OCI-LY1 (cell line): ENCODE measurements at regions not wholly inside any gene's neighbourhood (a gene's known extent, or its start where the extent isn't known, plus 50 kb on each side); places are given as distances from the start of the nearest gene placed in this dataset.

Experiments used
- H2AFZ ChIP-seq: fragments of 200-600 bp; sonication (generic), shearing (Covaris generic); 2 replicates; pipeline ENCODE4 v1.6.0; 2014; ENCODE audit warnings: antibody characterized with exemption, mild to moderate bottlenecking, low read length
- H3F3A ChIP-seq: fragments of 200-600 bp; sonication (generic), shearing (Covaris generic); 2 replicates; pipeline ENCODE4 v1.6.0; 2014; ENCODE audit warnings: mild to moderate bottlenecking, antibody characterized with exemption, low read length, moderate library complexity; ENCODE audit not compliant: insufficient read depth
- H3K27ac ChIP-seq: fragments of 200-600 bp; sonication (generic); 2 replicates; pipeline ENCODE4 v1.5.1; 2014; ENCODE audit warnings: low read length, mixed run types, mild to moderate bottlenecking, low read depth; ENCODE audit not compliant: poor library complexity, severe bottlenecking
- H3K27me3 ChIP-seq: fragments of 200-600 bp; sonication (generic); 2 replicates; pipeline ENCODE4 v1.6.0; 2014; ENCODE audit warnings: antibody characterized with exemption, mild to moderate bottlenecking, low read length, moderate library complexity; ENCODE audit not compliant: insufficient read depth
- H3K36me3 ChIP-seq: fragments of 200-600 bp; sonication (generic); 2 replicates; pipeline ENCODE4 v1.6.1; 2014; ENCODE audit warnings: mild to moderate bottlenecking, antibody characterized with exemption, low read length, moderate library complexity, mixed read lengths; ENCODE audit not compliant: insufficient read depth
- H3K4me1 ChIP-seq: fragments of 200-600 bp; sonication (generic); 2 replicates; pipeline ENCODE4 v1.5.1; 2014; ENCODE audit warnings: mild to moderate bottlenecking, low read length, moderate library complexity; ENCODE audit not compliant: insufficient read depth, severe bottlenecking
- H3K4me2 ChIP-seq: fragments of 200-600 bp; sonication (generic), shearing (Covaris generic); 2 replicates; pipeline ENCODE4 v1.6.1; 2014; ENCODE audit warnings: low read length
- H3K4me3 ChIP-seq: fragments of 200-600 bp; sonication (generic); 2 replicates; pipeline ENCODE4 v1.5.1; 2014; ENCODE audit warnings: low read length, low read depth, mild to moderate bottlenecking, mixed read lengths; ENCODE audit not compliant: poor library complexity, severe bottlenecking
- H3K79me2 ChIP-seq: fragments of 200-600 bp; shearing (Covaris generic); 2 replicates; pipeline ENCODE4 v1.6.1; 2016; ENCODE audit warnings: mixed run types, low read length, mixed read lengths; ENCODE audit not compliant: insufficient read depth
- H3K9ac ChIP-seq: fragments of 200-600 bp; sonication (generic), shearing (Covaris generic); 2 replicates; pipeline ENCODE4 v1.6.1; 2014; ENCODE audit warnings: mild to moderate bottlenecking, low read length, mixed read lengths
- H3K9me2 ChIP-seq: fragments of 200-600 bp; sonication (generic), shearing (Covaris generic); 2 replicates; pipeline ENCODE4 v1.6.1; 2014; ENCODE audit warnings: low read depth, mild to moderate bottlenecking, low read length, mixed read lengths
- H3K9me3 ChIP-seq: fragments of 200-600 bp; shearing (Covaris generic); 2 replicates; pipeline ENCODE4 v1.6.1; 2014; ENCODE audit warnings: low read length, mixed read lengths
- H4K20me1 ChIP-seq: fragments of 200-600 bp; sonication (generic), shearing (Covaris generic); 2 replicates; pipeline ENCODE4 v1.6.0; 2016; ENCODE audit warnings: mild to moderate bottlenecking, low read length; ENCODE audit not compliant: insufficient read depth
- CTCF ChIP-seq: fragments of 200-600 bp; sonication (generic), shearing (Covaris generic); IDR thresholded peaks from 2 replicates; pipeline ENCODE4 v1.5.1; 2017; ENCODE audit warnings: mild to moderate bottlenecking, antibody characterized with exemption, low read length, moderate library complexity, mixed read lengths
- EZH2 ChIP-seq: fragments of 200-600 bp; sonication (generic), shearing (Covaris generic); IDR thresholded peaks from 2 replicates; pipeline ENCODE4 v1.8.0; 2017; ENCODE audit warnings: borderline replicate concordance, mixed run types, mild to moderate bottlenecking, antibody characterized with exemption, low read length, moderate library complexity, mixed read lengths

- H3K36me3 ChIP-seq, result no peaks in the 10 kb centered on the region
- TF ChIP-seq CTCF (no peak), EZH2 (no peak)
- no peak overlapping the region for H3K4me3 ChIP-seq
- H3K4me1 ChIP-seq, result no peaks in the 10 kb centered on the region
- H3F3A ChIP-seq, result no peaks in the 10 kb centered on the region
- H3K9me3 ChIP-seq, result no peaks in the 10 kb centered on the region
- H3K4me2 ChIP-seq, result no peak overlapping the region
- H3K79me2 ChIP-seq, result no peaks in the 10 kb centered on the region
- no peak overlapping the region for H3K9ac ChIP-seq
- no peaks in the 10 kb centered on the region for H3K9me2 ChIP-seq
- no peaks in the 10 kb centered on the region for H4K20me1 ChIP-seq
- H3K27ac ChIP-seq, result no peak overlapping the region
- no peak overlapping the region for H2AFZ ChIP-seq
- H3K27me3 ChIP-seq, result no peaks in the 10 kb centered on the region
Observed at GRCh38 chr9:23288545-23288944, 537.5 kb downstream of the ELAVL2 start.

GRCh38 chr9:23290973-23291372 is 535.1 kb downstream of the ELAVL2 start:
- H3F3A ChIP-seq, result no peaks in the 10 kb centered on the region
- H3K27me3 ChIP-seq, result no peaks in the 10 kb centered on the region
- no peak overlapping the region for H3K4me2 ChIP-seq
- no peaks in the 10 kb centered on the region for H3K9me3 ChIP-seq
- H3K27ac ChIP-seq, result no peak overlapping the region
- no peaks in the 10 kb centered on the region for H3K36me3 ChIP-seq
- H3K9me2 ChIP-seq, result no peaks in the 10 kb centered on the region
- no peaks in the 10 kb centered on the region for H4K20me1 ChIP-seq
- H3K79me2 ChIP-seq, result no peaks in the 10 kb centered on the region
- no peak for TF ChIP-seq CTCF
- no peak for TF ChIP-seq EZH2
- H3K4me1 ChIP-seq, result no peaks in the 10 kb centered on the region
- no peak overlapping the region for H3K9ac ChIP-seq
- no peak overlapping the region for H2AFZ ChIP-seq
- H3K4me3 ChIP-seq, result no peak overlapping the region

- no peaks in the 10 kb centered on the region for H3K79me2 ChIP-seq
- no peaks in the 10 kb centered on the region for H3K4me1 ChIP-seq
- H3F3A ChIP-seq, result no peaks in the 10 kb centered on the region
Observed at GRCh38 chr9:23302281-23302680, 523.8 kb downstream of the ELAVL2 start.

More at GRCh38 chr9:23302281-23302680, 523.8 kb downstream of the ELAVL2 start:
- no peak for TF ChIP-seq EZH2
- TF ChIP-seq CTCF, result no peak
- Histone ChIP-seq H3K9ac (no peak overlapping the region), H3K4me3 (no peak overlapping the region), H4K20me1 (no peaks in the 10 kb centered on the region), H3K27me3 (no peaks in the 10 kb centered on the region), H3K9me3 (no peaks in the 10 kb centered on the region), H2AFZ (no peak overlapping the region), H3K4me2 (no peak overlapping the region), H3K27ac (no peak overlapping the region), H3K36me3 (no peaks in the 10 kb centered on the region), H3K9me2 (no peaks in the 10 kb centered on the region)
